SK-N-SH treated with all-trans-retinoic acid at 6 μM for 48 hours (cell line): ENCODE measurements at regions not wholly inside any gene's neighbourhood (a gene's known extent, or its start where the extent isn't known, plus 50 kb on each side); places are given as distances from the start of the nearest gene placed in this dataset.

Source experiments
- ARNTL ChIP-seq: fragments of 450-650 bp; formaldehyde crosslinking; IDR thresholded peaks from 2 replicates; pipeline ENCODE4 v1.5.0; 2020; ENCODE audit warnings: low read depth, mild to moderate bottlenecking, moderate library complexity, borderline replicate concordance
- CSDC2 ChIP-seq: fragments of 250-450 bp; sonication (Bioruptor Pico); IDR thresholded peaks from 2 replicates; pipeline ENCODE4 v1.5.0; 2020; ENCODE audit warnings: mild to moderate bottlenecking, moderate library complexity
- GLIS3 ChIP-seq: fragments of 250-450 bp; sonication (Bioruptor Pico); IDR thresholded peaks from 2 replicates; pipeline ENCODE4 v1.5.0; 2020; ENCODE audit warnings: mild to moderate bottlenecking, moderate library complexity
- ISL1 ChIP-seq: fragments of 250-450 bp; sonication (Bioruptor Pico); IDR thresholded peaks from 2 replicates; pipeline ENCODE4 v2.1.2; 2022; ENCODE audit warnings: mild to moderate bottlenecking, moderate library complexity
- OSR1 ChIP-seq: fragments of 250-450 bp; sonication (Bioruptor Pico); IDR thresholded peaks from 2 replicates; pipeline ENCODE4 v1.8.0; 2022; ENCODE audit warnings: moderate library complexity, mild to moderate bottlenecking, inconsistent platforms
- PPARA ChIP-seq: fragments of 250-450 bp; sonication (Bioruptor Pico); IDR thresholded peaks from 2 replicates; pipeline ENCODE4 v1.5.0; 2020; ENCODE audit warnings: mild to moderate bottlenecking, borderline replicate concordance
- RARB ChIP-seq: fragments of 250-450 bp; sonication (Bioruptor Pico); IDR thresholded peaks from 2 replicates; pipeline ENCODE4 v1.8.0; 2021; ENCODE audit warnings: mild to moderate bottlenecking, moderate library complexity
- ZC3H10 ChIP-seq: fragments of 250-450 bp; sonication (Bioruptor Pico); IDR thresholded peaks from 2 replicates; pipeline ENCODE4 v1.5.1; 2021; ENCODE audit warnings: mild to moderate bottlenecking, moderate library complexity
- ZFP3 ChIP-seq: fragments of 250-450 bp; sonication (Bioruptor Pico); IDR thresholded peaks from 2 replicates; pipeline ENCODE4 v1.5.0; 2020; ENCODE audit warnings: mild to moderate bottlenecking, moderate library complexity
- ZFP30 ChIP-seq: fragments of 450-650 bp; formaldehyde crosslinking; IDR thresholded peaks from 2 replicates; pipeline ENCODE4 v1.5.0; 2022; ENCODE audit warnings: mild to moderate bottlenecking, moderate library complexity
- ZNF8 ChIP-seq: fragments of 450-650 bp; formaldehyde crosslinking; IDR thresholded peaks from 2 replicates; pipeline ENCODE4 v1.5.0; 2020; ENCODE audit warnings: mild to moderate bottlenecking, moderate library complexity
- TF ChIP-seq, protein P1 (sequence below): fragments of 250-450 bp; sonication (Bioruptor Pico); IDR thresholded peaks from 2 replicates; pipeline ENCODE4 v1.5.1; 2020; ENCODE audit warnings: low read depth, mild to moderate bottlenecking, moderate library complexity

DNA sequence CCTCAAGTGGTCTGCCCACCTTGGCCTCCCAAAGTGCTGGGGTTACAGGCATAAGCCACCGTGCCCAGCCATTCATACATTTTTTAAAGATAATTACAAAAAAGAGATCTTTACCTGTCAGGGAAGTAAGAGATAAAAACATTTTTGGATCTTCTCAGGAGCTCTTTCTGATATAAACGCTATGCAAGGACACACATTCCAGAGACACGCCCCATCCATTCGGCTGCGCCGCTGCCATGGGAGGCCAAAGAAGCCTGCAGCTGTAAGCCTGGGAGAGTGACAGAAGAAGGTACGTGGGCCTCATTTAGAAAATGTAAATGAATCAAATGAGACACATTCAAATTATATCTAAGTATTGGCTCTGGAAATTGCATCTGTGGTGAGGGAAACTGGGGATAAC, 85.3 kb downstream of the LYZL1 start:
- TF ChIP-seq RARB (CRISPR knock-in tag): no peak
- no peak for TF ChIP-seq ZFP30 (CRISPR knock-in tag)
- TF ChIP-seq ISL1 (CRISPR knock-in tag): no peak
- TF ChIP-seq ZNF8 (CRISPR knock-in tag): no peak
- TF ChIP-seq OSR1 (CRISPR knock-in tag): no peak
- TF ChIP-seq, protein P1, sequence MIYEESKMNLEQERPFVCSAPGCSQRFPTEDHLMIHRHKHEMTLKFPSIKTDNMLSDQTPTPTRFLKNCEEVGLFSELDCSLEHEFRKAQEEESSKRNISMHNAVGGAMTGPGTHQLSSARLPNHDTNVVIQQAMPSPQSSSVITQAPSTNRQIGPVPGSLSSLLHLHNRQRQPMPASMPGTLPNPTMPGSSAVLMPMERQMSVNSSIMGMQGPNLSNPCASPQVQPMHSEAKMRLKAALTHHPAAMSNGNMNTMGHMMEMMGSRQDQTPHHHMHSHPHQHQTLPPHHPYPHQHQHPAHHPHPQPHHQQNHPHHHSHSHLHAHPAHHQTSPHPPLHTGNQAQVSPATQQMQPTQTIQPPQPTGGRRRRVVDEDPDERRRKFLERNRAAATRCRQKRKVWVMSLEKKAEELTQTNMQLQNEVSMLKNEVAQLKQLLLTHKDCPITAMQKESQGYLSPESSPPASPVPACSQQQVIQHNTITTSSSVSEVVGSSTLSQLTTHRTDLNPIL (CRISPR knock-in tag): no peak
- no peak for TF ChIP-seq CSDC2
- no peak for TF ChIP-seq ARNTL (CRISPR knock-in tag)
- TF ChIP-seq ZC3H10 (CRISPR knock-in tag): no peak
- no peak for TF ChIP-seq PPARA
- TF ChIP-seq GLIS3 (CRISPR knock-in tag): no peak
- no peak for TF ChIP-seq ZFP3
